ENCODE measurements at regions not wholly inside any gene's neighbourhood (a gene's known extent, or its start where the extent isn't known, plus 50 kb on each side); places are given as distances from the start of the nearest gene placed in this dataset.
"Not testable (repeated sequence)": the region's sequence is repeated elsewhere in the genome, so short reads cannot be mapped to it uniquely, and the experiment has no call there.

DNA sequence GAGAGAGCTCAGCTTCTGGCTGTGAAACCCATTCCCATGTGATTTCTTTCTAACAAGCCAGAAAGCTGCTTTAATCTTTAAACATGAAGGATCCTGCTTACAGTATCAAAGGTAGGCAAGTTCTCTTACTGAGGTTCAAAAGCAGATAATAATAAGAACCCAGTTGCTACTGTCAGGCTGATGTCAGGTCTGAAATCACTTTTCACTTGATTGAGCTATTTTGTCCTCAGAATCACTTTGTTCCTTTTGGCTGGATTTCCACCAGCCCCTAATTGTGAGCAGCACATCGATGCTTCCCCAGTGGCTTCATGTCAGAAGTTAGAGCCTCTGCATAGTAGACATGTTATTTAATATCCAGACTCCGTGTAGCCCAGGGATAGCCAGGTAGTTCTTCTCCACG, 55.8 kb upstream of the CEP295 start:
- CTCF ChIA-PET, result no interaction called here
- Histone ChIP-seq H3K4me1 (ENCODE audit: insufficient read depth, low read length, poor library complexity, severe bottlenecking) (no peaks in the 10 kb centered on the region), H3K36me3 (ENCODE audit: insufficient read depth, low read length, poor library complexity, severe bottlenecking) (no peaks in the 10 kb centered on the region), H3K27ac (ENCODE audit: low read depth, low read length, poor library complexity, severe bottlenecking) (no peak overlapping the region), H3K27me3 (replicated peaks; ENCODE audit: insufficient read depth, low read depth, low read length, poor library complexity) (no peaks in the 10 kb centered on the region), H3K9me3 (ENCODE audit: low read depth, low read length, poor library complexity, severe bottlenecking) (no peaks in the 10 kb centered on the region), H3K4me3 (ENCODE audit: low read depth, low read length, poor library complexity, severe bottlenecking) (no peak overlapping the region)
- no TSS peak for BruUV-seq (replicated peaks)
- DNase-seq (ENCODE audit: low spot score), result no peak
- POLR2A ChIA-PET (ENCODE audit: low non-redundant PET), result no interaction called here
- TF ChIP-seq EZH2 (IDR thresholded peaks at IDR 0.05; ENCODE audit: borderline replicate concordance, low read depth, low read length, poor library complexity, severe bottlenecking), result no peak
- no peak for TF ChIP-seq CTCF (conservative IDR thresholded peaks at IDR 0.05; ENCODE audit: low read depth, low read length)
- intact Hi-C loops (cut with micrococcal nuclease; ENCODE audit: unreplicated experiment), result no loop called here

GRCh38 chr11:93604008-93604660, 57.3 kb upstream of the CEP295 start:
- intact Hi-C loops (cut with micrococcal nuclease; ENCODE audit: unreplicated experiment), result no loop called here

GRCh38 chr11:93603225-93604007, 58.1 kb upstream of the CEP295 start:
- CTCF ChIA-PET, result no interaction called here
- Histone ChIP-seq H3K4me1 (ENCODE audit: insufficient read depth, low read length, poor library complexity, severe bottlenecking) (no peaks in the 10 kb centered on the region), H3K27ac (ENCODE audit: low read depth, low read length, poor library complexity, severe bottlenecking) (no peak overlapping the region), H3K9me3 (ENCODE audit: low read depth, low read length, poor library complexity, severe bottlenecking) (no peaks in the 10 kb centered on the region), H3K4me3 (ENCODE audit: low read depth, low read length, poor library complexity, severe bottlenecking) (no peak overlapping the region), H3K36me3 (ENCODE audit: insufficient read depth, low read length, poor library complexity, severe bottlenecking) (no peaks in the 10 kb centered on the region), H3K27me3 (replicated peaks; ENCODE audit: insufficient read depth, low read depth, low read length, poor library complexity) (no peaks in the 10 kb centered on the region)
- intact Hi-C loops (cut with micrococcal nuclease; ENCODE audit: unreplicated experiment), result no loop called here
- POLR2A ChIA-PET (ENCODE audit: low non-redundant PET), result no interaction called here
- no peak for TF ChIP-seq EZH2 (IDR thresholded peaks at IDR 0.05; ENCODE audit: borderline replicate concordance, low read depth, low read length, poor library complexity, severe bottlenecking)
- no peak for TF ChIP-seq CTCF (conservative IDR thresholded peaks at IDR 0.05; ENCODE audit: low read depth, low read length)
- BruUV-seq (replicated peaks), result no TSS peak
- DNase-seq (ENCODE audit: low spot score), result peak; percentile 17

More at GRCh38 chr11:93604008-93604660, 57.3 kb upstream of the CEP295 start:
- TF ChIP-seq EZH2 (IDR thresholded peaks at IDR 0.05; ENCODE audit: borderline replicate concordance, low read depth, low read length, poor library complexity, severe bottlenecking), result no peak
- TF ChIP-seq CTCF (conservative IDR thresholded peaks at IDR 0.05; ENCODE audit: low read depth, low read length), result no peak
- Histone ChIP-seq H3K4me1 (ENCODE audit: insufficient read depth, low read length, poor library complexity, severe bottlenecking) (no peaks in the 10 kb centered on the region), H3K36me3 (ENCODE audit: insufficient read depth, low read length, poor library complexity, severe bottlenecking) (no peaks in the 10 kb centered on the region), H3K4me3 (ENCODE audit: low read depth, low read length, poor library complexity, severe bottlenecking) (no peak overlapping the region), H3K27me3 (replicated peaks; ENCODE audit: insufficient read depth, low read depth, low read length, poor library complexity) (no peaks in the 10 kb centered on the region), H3K9me3 (ENCODE audit: low read depth, low read length, poor library complexity, severe bottlenecking) (no peaks in the 10 kb centered on the region), H3K27ac (ENCODE audit: low read depth, low read length, poor library complexity, severe bottlenecking) (no peak overlapping the region)
- POLR2A ChIA-PET (ENCODE audit: low non-redundant PET), result no interaction called here
- no peak for DNase-seq (ENCODE audit: low spot score)
- CTCF ChIA-PET, result no interaction called here
- no TSS peak for BruUV-seq (replicated peaks)

GRCh38 chr11:93596171-93596570, 53.0 kb upstream of the SMCO4 start:
- POLR2A ChIA-PET (ENCODE audit: low non-redundant PET); DNase-seq (ENCODE audit: low spot score): not testable (repeated sequence)

More at GRCh38 chr11:93596171-93596570, 53.0 kb upstream of the SMCO4 start:
- H3K27me3 ChIP-seq (replicated peaks; ENCODE audit: insufficient read depth, low read depth, low read length, poor library complexity); H3K4me1 ChIP-seq (ENCODE audit: insufficient read depth, low read length, poor library complexity, severe bottlenecking); H3K9me3 ChIP-seq (ENCODE audit: low read depth, low read length, poor library complexity, severe bottlenecking); BruUV-seq (replicated peaks); CTCF ChIA-PET; intact Hi-C loops (cut with micrococcal nuclease; ENCODE audit: unreplicated experiment); H3K4me3 ChIP-seq (ENCODE audit: low read depth, low read length, poor library complexity, severe bottlenecking); H3K36me3 ChIP-seq (ENCODE audit: insufficient read depth, low read length, poor library complexity, severe bottlenecking); H3K27ac ChIP-seq (ENCODE audit: low read depth, low read length, poor library complexity, severe bottlenecking): not testable (repeated sequence)

Measured in A673 (cell line).